Mesothelial cell of epicardium (in vitro differentiated cells): ENCODE measurements at regions not wholly inside any gene's neighbourhood (a gene's known extent, or its start where the extent isn't known, plus 50 kb on each side); places are given as distances from the start of the nearest gene placed in this dataset.

Experiments used
- DNase-seq, 2 experiments: peaks; one replicate each; pipeline ENCODE4 v3.0.0; 2021; ENCODE audit warnings: low spot score in 2 of 2; ENCODE audit not compliant: unreplicated experiment in 2 of 2
- H3K27ac Mint-ChIP-seq: 2 replicates; pipeline ENCODE4 v1.8.0; 2021; ENCODE audit warnings: mixed read lengths
- H3K27me3 Mint-ChIP-seq: 2 replicates; pipeline ENCODE4 v1.8.0; 2021; ENCODE audit warnings: low read depth, mixed read lengths
- H3K36me3 Mint-ChIP-seq: 2 replicates; pipeline ENCODE4 v1.8.0; 2021; ENCODE audit warnings: mixed read lengths
- H3K4me1 Mint-ChIP-seq: 2 replicates; pipeline ENCODE4 v1.8.0; 2021; ENCODE audit warnings: mixed read lengths
- H3K4me3 Mint-ChIP-seq: 2 replicates; pipeline ENCODE4 v1.8.0; 2021; ENCODE audit warnings: mild to moderate bottlenecking, moderate library complexity, mixed read lengths
- H3K9me3 Mint-ChIP-seq: 2 replicates; pipeline ENCODE4 v1.8.0; 2021; ENCODE audit warnings: mixed read lengths
- TF ChIP-seq, protein P1 (sequence below): fragments of 200-600 bp; sonication (generic); IDR thresholded peaks from one replicate; pipeline ENCODE4 v1.5.0; 2021; ENCODE audit warnings: antibody characterized with exemption; ENCODE audit not compliant: unreplicated experiment

DNA sequence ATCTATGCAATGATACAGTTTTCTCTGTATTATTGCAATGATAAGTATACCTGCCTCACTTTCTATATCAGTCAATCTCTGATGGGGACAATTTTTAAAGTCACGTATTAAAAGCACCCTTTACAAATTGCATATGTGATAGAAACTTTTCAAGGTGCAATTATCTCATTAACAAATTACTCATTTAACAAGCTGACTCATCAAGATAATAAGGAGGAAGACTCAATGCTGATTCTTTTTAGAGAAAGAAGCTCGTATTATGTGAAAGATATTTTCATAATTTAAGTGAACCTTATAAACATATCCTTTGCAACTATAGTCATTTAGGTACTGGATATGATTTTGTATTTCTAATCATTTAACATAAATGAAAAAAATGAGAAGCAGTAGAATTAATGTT, 1080.9 kb upstream of the TENM3 start:
- Mint-ChIP-seq H3K36me3 (no peaks in the 10 kb centered on the region), H3K9me3 (no peaks in the 10 kb centered on the region), H3K27ac (no peak overlapping the region), H3K4me3 (no peak overlapping the region), H3K27me3 (peaks cover 7% of the 10 kb centered on the region), H3K4me1 (peaks cover 18% of the 10 kb centered on the region)
- no peak for DNase-seq
- TF ChIP-seq, protein P1, sequence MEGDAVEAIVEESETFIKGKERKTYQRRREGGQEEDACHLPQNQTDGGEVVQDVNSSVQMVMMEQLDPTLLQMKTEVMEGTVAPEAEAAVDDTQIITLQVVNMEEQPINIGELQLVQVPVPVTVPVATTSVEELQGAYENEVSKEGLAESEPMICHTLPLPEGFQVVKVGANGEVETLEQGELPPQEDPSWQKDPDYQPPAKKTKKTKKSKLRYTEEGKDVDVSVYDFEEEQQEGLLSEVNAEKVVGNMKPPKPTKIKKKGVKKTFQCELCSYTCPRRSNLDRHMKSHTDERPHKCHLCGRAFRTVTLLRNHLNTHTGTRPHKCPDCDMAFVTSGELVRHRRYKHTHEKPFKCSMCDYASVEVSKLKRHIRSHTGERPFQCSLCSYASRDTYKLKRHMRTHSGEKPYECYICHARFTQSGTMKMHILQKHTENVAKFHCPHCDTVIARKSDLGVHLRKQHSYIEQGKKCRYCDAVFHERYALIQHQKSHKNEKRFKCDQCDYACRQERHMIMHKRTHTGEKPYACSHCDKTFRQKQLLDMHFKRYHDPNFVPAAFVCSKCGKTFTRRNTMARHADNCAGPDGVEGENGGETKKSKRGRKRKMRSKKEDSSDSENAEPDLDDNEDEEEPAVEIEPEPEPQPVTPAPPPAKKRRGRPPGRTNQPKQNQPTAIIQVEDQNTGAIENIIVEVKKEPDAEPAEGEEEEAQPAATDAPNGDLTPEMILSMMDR: no peak

DNA sequence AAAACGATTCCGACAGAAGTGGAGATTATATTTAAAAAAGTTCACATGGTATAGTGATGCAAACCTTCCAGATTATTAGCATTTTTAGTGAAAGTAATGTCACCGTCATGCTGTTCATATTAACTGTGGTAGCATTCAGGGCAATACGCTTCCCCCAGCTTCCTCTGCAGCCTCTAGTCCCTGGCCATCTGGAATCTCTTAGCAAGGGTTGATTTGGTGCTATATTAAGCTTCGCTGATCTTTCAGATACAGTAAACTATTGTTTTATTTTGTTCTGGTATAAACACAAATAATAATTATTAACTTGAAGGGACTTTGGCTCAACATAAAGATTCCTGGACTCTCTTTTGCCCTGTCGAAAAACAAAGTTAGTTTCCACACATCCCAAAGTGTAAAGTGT, 1080.5 kb upstream of the TENM3 start:
- Mint-ChIP-seq H3K4me3 (no peak overlapping the region), H3K36me3 (no peaks in the 10 kb centered on the region), H3K4me1 (peaks cover 14% of the 10 kb centered on the region), H3K27me3 (peaks cover 7% of the 10 kb centered on the region), H3K27ac (no peak overlapping the region), H3K9me3 (no peaks in the 10 kb centered on the region)
- TF ChIP-seq, protein P1: no peak
- no peak for DNase-seq

DNA sequence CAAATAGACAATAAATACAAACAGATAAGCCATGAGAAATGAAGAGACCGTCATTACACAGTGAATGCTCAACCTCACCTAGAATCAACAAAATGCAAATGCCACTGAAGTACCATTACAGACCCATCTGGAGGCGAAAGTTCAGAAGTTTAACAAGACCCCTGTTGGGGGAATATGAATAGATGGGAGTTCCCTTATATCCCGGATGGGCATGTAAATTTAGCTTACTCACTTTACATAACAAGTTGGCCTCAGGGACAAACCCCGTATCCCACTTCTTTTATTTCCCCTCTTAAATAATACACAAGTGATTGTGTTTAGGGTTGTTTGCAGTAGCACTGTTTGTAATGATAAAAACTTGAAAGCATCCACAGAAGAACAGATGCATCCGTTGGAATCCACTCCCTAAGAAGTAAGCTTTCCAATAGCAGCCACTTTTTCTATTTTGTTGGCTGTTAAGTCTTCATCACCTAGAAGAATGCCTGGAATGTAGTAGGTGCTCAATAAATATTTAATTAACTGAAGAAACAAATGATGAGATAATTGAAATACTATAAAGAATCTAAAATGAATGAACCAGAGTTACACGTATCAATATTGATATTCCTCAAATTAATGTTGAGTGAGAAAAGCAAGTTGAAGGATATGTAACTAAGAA, 1076.3 kb upstream of the TENM3 start:
- Mint-ChIP-seq H3K36me3 (no peaks in the 10 kb centered on the region), H3K27me3 (peaks cover 7% of the 10 kb centered on the region), H3K9me3 (peaks cover 8% of the 10 kb centered on the region), H3K4me3 (no peak overlapping the region), H3K4me1 (peaks cover 6% of the 10 kb centered on the region), H3K27ac (no peak overlapping the region)
- TF ChIP-seq, protein P1: no peak
- no peak for DNase-seq

DNA sequence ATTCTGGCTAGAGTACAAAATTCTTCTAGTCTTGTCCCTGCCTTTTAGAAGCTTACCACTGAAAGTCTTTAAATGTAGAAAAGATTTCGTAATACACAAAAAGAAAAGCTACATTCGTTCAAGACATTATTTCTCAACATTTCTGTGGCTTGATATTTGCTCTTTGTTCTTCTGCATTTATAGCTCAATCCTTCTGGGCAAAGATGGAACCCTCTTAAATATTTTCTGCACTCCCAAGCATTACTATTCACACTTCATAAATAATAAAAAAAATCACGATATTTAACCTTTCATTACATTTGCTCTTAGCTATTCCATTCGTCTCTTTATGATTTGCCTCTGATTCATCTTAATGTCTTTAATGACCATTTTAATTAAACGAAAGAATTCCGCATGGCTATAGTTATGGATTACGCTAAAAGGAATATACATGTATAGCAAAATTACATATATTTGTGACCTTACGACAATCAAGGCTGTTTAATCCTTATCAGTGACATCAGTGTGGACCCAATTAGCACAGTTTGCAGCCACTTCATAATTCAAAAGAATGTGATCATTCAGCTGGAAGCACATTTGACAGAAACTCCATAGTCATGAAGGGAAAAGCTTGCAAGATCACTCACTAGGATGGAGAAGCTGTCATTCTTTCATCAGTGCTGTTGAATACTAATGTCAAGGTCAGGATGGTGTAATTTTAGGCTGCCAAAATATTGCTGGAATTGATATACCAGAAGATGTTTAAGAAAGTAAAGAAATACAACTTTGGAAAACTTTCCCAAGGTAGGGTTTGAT, 1075.0 kb upstream of the TENM3 start:
- Mint-ChIP-seq H3K4me3 (no peak overlapping the region), H3K27ac (no peak overlapping the region), H3K9me3 (peaks cover 8% of the 10 kb centered on the region), H3K36me3 (no peaks in the 10 kb centered on the region), H3K27me3 (peaks cover 7% of the 10 kb centered on the region), H3K4me1 (peaks cover 4% of the 10 kb centered on the region)
- no peak for DNase-seq
- TF ChIP-seq, protein P1: no peak

DNA sequence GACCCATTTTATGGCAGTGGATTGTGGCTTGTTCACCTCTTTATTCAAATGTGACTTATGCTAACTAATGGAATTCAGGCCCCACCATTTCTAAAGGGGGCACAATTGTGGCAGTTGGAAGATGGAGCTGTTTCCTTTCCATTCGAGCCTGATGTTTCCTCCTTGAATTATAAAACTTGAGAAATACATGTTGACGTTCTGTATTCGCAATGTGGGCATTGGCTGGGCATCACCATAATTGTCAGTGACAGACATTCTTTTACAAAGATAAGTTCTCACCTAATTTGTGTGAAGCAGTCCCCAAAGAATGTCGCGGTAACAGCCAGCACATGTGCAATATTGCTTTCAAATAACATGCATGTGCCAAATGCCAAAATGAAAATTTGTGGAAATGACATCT, 1070.2 kb upstream of the TENM3 start:
- H3K4me3 Mint-ChIP-seq: no peak overlapping the region
- peaks cover 8% of the 10 kb centered on the region for H3K9me3 Mint-ChIP-seq
- H3K27me3 Mint-ChIP-seq: no peaks in the 10 kb centered on the region
- peaks cover 5% of the 10 kb centered on the region for H3K4me1 Mint-ChIP-seq
- no peaks in the 10 kb centered on the region for H3K36me3 Mint-ChIP-seq
- DNase-seq: no peak
- TF ChIP-seq, protein P1: no peak
- no peak overlapping the region for H3K27ac Mint-ChIP-seq
